Type B pancreatic cell (in vitro differentiated cells): ENCODE measurements at regions not wholly inside any gene's neighbourhood (a gene's known extent, or its start where the extent isn't known, plus 50 kb on each side); places are given as distances from the start of the nearest gene placed in this dataset.

Experiments used
- DNase-seq: peaks from one replicate; pipeline ENCODE4 v3.0.0; 2021; ENCODE audit warnings: mixed read lengths; ENCODE audit not compliant: unreplicated experiment; ENCODE audit errors: extremely low spot score
- H3K27ac Mint-ChIP-seq: 2 replicates; pipeline ENCODE4 v1.8.0; 2021; ENCODE audit warnings: mild to moderate bottlenecking, mixed read lengths
- H3K27me3 Mint-ChIP-seq: 2 replicates; pipeline ENCODE4 v1.8.0; 2021; ENCODE audit warnings: mixed read lengths
- H3K36me3 Mint-ChIP-seq: 2 replicates; pipeline ENCODE4 v1.8.0; 2021; ENCODE audit warnings: mixed read lengths
- H3K4me1 Mint-ChIP-seq: one replicate; pipeline ENCODE4 v1.8.0; 2021; ENCODE audit warnings: mixed read lengths; ENCODE audit not compliant: unreplicated experiment
- H3K4me3 Mint-ChIP-seq: 2 replicates; pipeline ENCODE4 v1.8.0; 2021; ENCODE audit warnings: mild to moderate bottlenecking, mixed read lengths
- H3K9me3 Mint-ChIP-seq: 2 replicates; pipeline ENCODE4 v1.8.0; 2021; ENCODE audit warnings: mixed read lengths
- CTCF ChIP-seq: fragments of 200-600 bp; sonication (generic); conservative IDR thresholded peaks from 2 replicates; pipeline ENCODE4 v1.5.0; 2021; ENCODE audit warnings: antibody characterized with exemption, mild to moderate bottlenecking

- TF ChIP-seq CTCF: no peak
- Mint-ChIP-seq H3K4me3 (no peak overlapping the region), H3K27me3 (no peaks in the 10 kb centered on the region), H3K27ac (no peak overlapping the region), H3K9me3 (peaks cover 3% of the 10 kb centered on the region), H3K4me1 (peaks cover 13% of the 10 kb centered on the region), H3K36me3 (no peaks in the 10 kb centered on the region)
- no peak for DNase-seq
Observed at GRCh38 chr2:18763338-18763737, 174.0 kb upstream of the NT5C1B start.

- H3K36me3 Mint-ChIP-seq: no peaks in the 10 kb centered on the region
- H3K9me3 Mint-ChIP-seq: no peaks in the 10 kb centered on the region
- H3K4me3 Mint-ChIP-seq: no peak overlapping the region
- no peak for DNase-seq
- H3K4me1 Mint-ChIP-seq: peaks cover 13% of the 10 kb centered on the region
- H3K27me3 Mint-ChIP-seq: no peaks in the 10 kb centered on the region
- TF ChIP-seq CTCF: no peak
- H3K27ac Mint-ChIP-seq: no peak overlapping the region
Observed at GRCh38 chr2:18762667-18763066, 173.3 kb upstream of the NT5C1B start.

GRCh38 chr2:18754286-18754685, 164.9 kb upstream of the NT5C1B start:
- H3K9me3 Mint-ChIP-seq: peaks cover 4% of the 10 kb centered on the region
- H3K36me3 Mint-ChIP-seq: no peaks in the 10 kb centered on the region
- TF ChIP-seq CTCF: no peak
- H3K27me3 Mint-ChIP-seq: peaks cover 15% of the 10 kb centered on the region
- H3K27ac Mint-ChIP-seq: no peak overlapping the region
- H3K4me1 Mint-ChIP-seq: peaks cover 14% of the 10 kb centered on the region
- no peak overlapping the region for H3K4me3 Mint-ChIP-seq
- no peak for DNase-seq

- Mint-ChIP-seq H3K27me3 (peaks cover 15% of the 10 kb centered on the region), H3K36me3 (no peaks in the 10 kb centered on the region)
Observed at GRCh38 chr2:18753722-18754121, 164.4 kb upstream of the NT5C1B start.

GRCh38 chr2:18752667-18753422, 163.5 kb upstream of the NT5C1B start:
- DNase-seq: no peak
- H3K4me1 Mint-ChIP-seq: peaks cover 14% of the 10 kb centered on the region

More at GRCh38 chr2:18753722-18754121, 164.4 kb upstream of the NT5C1B start:
- Mint-ChIP-seq H3K27ac (no peak overlapping the region), H3K9me3 (peaks cover 4% of the 10 kb centered on the region), H3K4me1 (peaks cover 14% of the 10 kb centered on the region), H3K4me3 (no peak overlapping the region)
- DNase-seq: no peak
- no peak for TF ChIP-seq CTCF

More at GRCh38 chr2:18752667-18753422, 163.5 kb upstream of the NT5C1B start:
- H3K4me3 Mint-ChIP-seq: no peak overlapping the region
- peaks cover 4% of the 10 kb centered on the region for H3K9me3 Mint-ChIP-seq
- no peak for TF ChIP-seq CTCF
- no peak overlapping the region for H3K27ac Mint-ChIP-seq
- H3K36me3 Mint-ChIP-seq: no peaks in the 10 kb centered on the region
- peaks cover 18% of the 10 kb centered on the region for H3K27me3 Mint-ChIP-seq
